ENCODE measurements at regions not wholly inside any gene's neighbourhood (a gene's known extent, or its start where the extent isn't known, plus 50 kb on each side); places are given as distances from the start of the nearest gene placed in this dataset.

- Histone ChIP-seq H3K27ac (ENCODE audit: low read depth, low read length) (no peak overlapping the region), H3K36me3 (ENCODE audit: insufficient read depth, low read length) (no peaks in the 10 kb centered on the region), H2AFZ (ENCODE audit: low read length, unreplicated experiment) (no peak overlapping the region), H3K79me2 (ENCODE audit: control insufficient read depth, insufficient read depth, low read length, unreplicated experiment) (no peaks in the 10 kb centered on the region), H3K4me1 (ENCODE audit: control insufficient read depth, insufficient read depth, low read length, unreplicated experiment) (no peaks in the 10 kb centered on the region), H3K4me3 (ENCODE audit: low read depth, low read length) (no peak overlapping the region), H3K27me3 (ENCODE audit: insufficient read depth, low read length) (peaks cover 29% of the 10 kb centered on the region)
These were observed 57.1 kb upstream of the PDSS1 start for GRCh38 chr10:26640391-26640790.

GRCh38 chr10:26642896-26643653, 54.4 kb upstream of the PDSS1 start:
- no peak overlapping the region for H2AFZ ChIP-seq (ENCODE audit: low read length, unreplicated experiment)
- no peaks in the 10 kb centered on the region for H3K79me2 ChIP-seq (ENCODE audit: control insufficient read depth, insufficient read depth, low read length, unreplicated experiment)
- no peaks in the 10 kb centered on the region for H3K36me3 ChIP-seq (ENCODE audit: insufficient read depth, low read length)
- H3K4me1 ChIP-seq (ENCODE audit: control insufficient read depth, insufficient read depth, low read length, unreplicated experiment) = no peaks in the 10 kb centered on the region
- H3K27me3 ChIP-seq (ENCODE audit: insufficient read depth, low read length) = peaks cover 25% of the 10 kb centered on the region; the same call in 1 of the 2 replicates
- no peak overlapping the region for H3K4me3 ChIP-seq (ENCODE audit: low read depth, low read length)
- no peak overlapping the region for H3K27ac ChIP-seq (ENCODE audit: low read depth, low read length)

GRCh38 chr10:26647602-26648244, 49.8 kb upstream of the PDSS1 start:
- Histone ChIP-seq H3K4me1 (ENCODE audit: control insufficient read depth, insufficient read depth, low read length, unreplicated experiment) (no peaks in the 10 kb centered on the region), H3K36me3 (ENCODE audit: insufficient read depth, low read length) (no peaks in the 10 kb centered on the region), H2AFZ (ENCODE audit: low read length, unreplicated experiment) (no peak overlapping the region), H3K27me3 (ENCODE audit: insufficient read depth, low read length) (peaks cover 36% of the 10 kb centered on the region; the same call in 1 of the 2 replicates), H3K79me2 (ENCODE audit: control insufficient read depth, insufficient read depth, low read length, unreplicated experiment) (no peaks in the 10 kb centered on the region), H3K4me3 (ENCODE audit: low read depth, low read length) (no peak overlapping the region), H3K27ac (ENCODE audit: low read depth, low read length) (no peak overlapping the region)
